H1 (cell line): ENCODE measurements at regions not wholly inside any gene's neighbourhood (a gene's known extent, or its start where the extent isn't known, plus 50 kb on each side); places are given as distances from the start of the nearest gene placed in this dataset.

Experiments used
- CHD1 ChIP-seq: IDR thresholded peaks from 2 replicates; pipeline ENCODE4 v1.6.1; 2012; ENCODE audit warnings: low read depth, low read length, improper control_type of control experiment
- CHD7 ChIP-seq: fragments of 300-600 bp; sonication (generic); IDR thresholded peaks from 2 replicates; pipeline ENCODE4 v1.7.1; 2012; ENCODE audit warnings: low read length, moderate library complexity, mild to moderate bottlenecking, inconsistent platforms; ENCODE audit not compliant: insufficient replicate concordance
- MAFK ChIP-seq: IDR thresholded peaks from 2 replicates; pipeline ENCODE4 v1.6.1; 2012; ENCODE audit warnings: low read depth, mild to moderate bottlenecking, improper control_type of control experiment, low read length

GRCh38 chr2:45166229-45166890 lies 157.1 kb upstream of the SIX2 start (continued):
- TF ChIP-seq CHD7, result no peak
- no peak for TF ChIP-seq CHD1
- TF ChIP-seq MAFK, result no peak
